GM21390 (cell line): ENCODE measurements at regions not wholly inside any gene's neighbourhood (a gene's known extent, or its start where the extent isn't known, plus 50 kb on each side); places are given as distances from the start of the nearest gene placed in this dataset.

ENCODE experiments used
- ATAC-seq: cut with Tn5 transposase; IDR thresholded peaks from one replicate; pipeline ENCODE4 v1.9.1; 2021; ENCODE audit not compliant: unreplicated experiment

DNA sequence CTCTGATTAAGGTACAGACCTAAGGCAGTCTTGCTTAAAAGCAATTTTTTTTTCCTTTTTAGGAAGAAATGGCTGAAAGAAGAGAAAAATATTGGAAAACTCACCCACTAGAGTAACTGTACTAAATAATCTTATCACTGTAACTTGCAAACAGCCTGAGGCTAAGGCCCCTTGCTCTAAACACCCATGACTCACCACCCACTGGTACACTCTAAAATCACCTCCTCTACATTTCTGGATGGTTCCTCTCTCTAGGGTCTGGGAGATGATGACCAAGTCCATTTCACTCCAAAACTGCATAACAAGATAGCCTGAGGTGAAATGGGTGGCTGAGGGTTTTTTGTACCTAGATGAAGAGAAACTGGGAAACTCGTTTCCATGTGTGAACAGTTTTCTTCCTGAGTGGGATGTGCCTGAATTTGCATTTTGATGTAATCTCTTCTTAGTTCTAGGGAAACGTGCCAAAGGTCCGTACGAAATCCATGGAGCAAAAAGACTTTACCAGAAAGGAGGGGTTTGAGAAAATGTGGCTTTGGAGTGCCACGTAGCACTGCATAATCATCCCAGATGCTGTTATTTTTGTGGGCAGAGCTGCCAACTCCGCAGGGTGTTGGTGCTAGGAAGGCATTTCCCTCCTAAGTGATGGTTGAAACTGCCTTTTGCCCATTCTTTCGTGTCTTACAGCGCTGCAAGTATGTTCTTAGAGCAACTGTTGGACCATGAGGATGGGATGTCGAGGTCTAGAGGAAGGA lies 113.5 kb upstream of the C10orf90 start:
- no peak for ATAC-seq

DNA sequence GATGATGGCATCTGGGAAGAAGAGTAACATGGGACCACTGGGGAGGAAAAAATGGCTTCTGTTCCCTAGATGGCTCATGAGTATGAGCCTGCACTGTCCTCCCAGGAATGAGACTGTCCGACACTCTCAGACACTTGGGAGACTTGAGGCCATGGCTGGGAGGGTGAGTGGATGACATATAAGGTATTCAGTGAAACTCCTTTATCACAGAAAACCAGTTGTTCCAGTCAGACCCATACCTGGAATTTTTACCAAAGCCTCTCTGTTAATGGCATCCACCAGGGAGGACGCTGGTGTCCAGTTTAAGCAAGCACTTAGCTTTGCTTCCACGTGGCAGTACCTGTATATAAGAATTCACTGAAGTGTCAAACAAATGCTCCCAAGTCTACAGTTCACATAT lies 116.7 kb upstream of the C10orf90 start:
- no peak for ATAC-seq

DNA sequence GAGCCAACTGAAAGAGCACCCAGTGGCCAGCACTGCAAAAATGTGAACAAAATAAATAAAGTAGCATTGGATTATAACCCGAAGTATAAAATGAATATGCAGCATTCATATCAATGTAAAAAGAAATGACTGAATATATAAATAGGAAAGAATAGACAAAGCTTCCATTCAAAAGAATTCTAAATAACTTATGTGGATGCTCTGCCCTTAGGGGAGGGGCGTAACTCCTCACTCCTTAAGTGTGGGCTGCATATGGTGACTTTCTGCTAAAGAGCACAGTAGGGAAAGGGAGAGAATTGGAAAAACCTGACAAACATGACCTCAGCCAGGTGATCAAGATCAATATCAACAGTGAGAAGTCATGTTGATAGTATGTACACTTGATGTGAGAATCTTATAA lies 109.9 kb upstream of the DOCK1 start:
- no peak for ATAC-seq

DNA sequence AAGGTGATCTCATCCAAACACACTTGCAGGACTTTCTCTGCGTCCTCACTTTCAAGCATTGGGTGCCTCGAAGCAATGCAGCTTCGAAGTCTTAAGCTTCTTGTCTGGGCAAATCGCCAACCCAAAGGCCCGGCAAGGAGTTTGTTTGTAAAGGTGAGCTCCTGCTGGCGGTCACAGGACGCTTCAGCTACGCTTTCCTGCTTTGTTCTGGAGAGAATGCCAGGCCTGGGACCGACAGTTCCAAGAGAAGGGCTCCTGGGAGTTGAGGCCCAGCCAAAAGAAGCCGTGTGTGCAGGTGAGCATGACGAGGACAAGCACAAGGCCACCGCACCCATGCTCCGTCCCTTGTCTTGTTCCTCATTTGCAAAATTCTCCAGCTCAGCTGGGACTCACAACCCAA lies 106.6 kb upstream of the DOCK1 start:
- no peak for ATAC-seq

GRCh38 chr10:126803394-126803793 lies 101.8 kb upstream of the DOCK1 start:
- no peak for ATAC-seq

DNA sequence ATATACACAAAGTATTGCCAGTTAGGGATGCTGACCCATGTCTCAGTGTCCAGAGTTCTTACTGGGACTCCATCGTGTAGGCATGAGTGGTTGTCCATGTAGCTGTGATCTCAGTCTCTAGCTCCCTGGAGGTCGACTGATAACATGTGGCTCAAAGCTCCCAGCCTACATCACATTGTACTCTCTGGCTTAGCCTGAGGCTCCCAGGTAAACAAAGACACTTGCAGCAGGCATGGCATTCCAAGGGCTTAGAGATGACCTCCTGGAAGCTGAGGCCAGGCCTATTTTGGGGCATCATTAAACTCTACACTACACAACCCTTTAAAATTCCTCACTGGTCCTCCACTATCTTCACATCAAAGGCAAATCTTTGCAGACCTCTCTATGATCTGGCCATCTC lies 100.8 kb upstream of the DOCK1 start:
- no peak for ATAC-seq

- no peak for ATAC-seq
Observed at GRCh38 chr10:126806498-126806897, 98.7 kb upstream of the DOCK1 start.

DNA sequence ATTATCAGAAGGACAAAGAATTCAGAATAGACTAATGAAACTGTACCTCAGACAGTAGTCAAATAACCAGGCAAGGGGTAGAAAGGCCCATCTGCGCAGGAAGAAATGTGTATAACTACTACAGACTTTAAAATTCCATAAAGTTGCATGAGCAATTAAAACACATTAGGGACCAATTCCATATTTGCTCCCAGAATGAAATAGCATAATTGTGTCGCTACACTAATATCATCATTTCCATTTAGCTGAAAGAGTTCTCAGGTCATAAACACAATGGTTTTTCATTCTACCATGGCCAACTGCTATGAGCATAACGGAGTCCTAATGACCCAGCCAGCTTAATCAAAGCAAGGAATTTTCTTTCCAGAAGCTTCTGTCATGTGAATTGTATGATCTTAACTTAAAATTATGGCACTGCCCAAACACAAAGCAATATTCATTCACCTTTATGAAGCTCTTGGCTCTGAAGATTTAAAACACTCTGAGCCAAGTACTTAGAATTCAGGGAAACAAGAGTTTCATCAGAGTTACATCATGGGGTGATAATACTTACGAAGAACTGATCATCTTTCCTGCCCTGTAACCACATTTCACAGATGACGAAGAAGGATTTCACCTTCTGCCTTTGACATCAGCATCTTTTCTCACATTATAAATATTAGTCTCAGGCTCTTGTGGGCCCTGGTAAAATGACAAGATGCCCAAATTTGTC lies 98.1 kb upstream of the DOCK1 start:
- ATAC-seq: no peak

GRCh38 chr10:126808103-126808502 lies 97.1 kb upstream of the DOCK1 start:
- no peak for ATAC-seq

DNA sequence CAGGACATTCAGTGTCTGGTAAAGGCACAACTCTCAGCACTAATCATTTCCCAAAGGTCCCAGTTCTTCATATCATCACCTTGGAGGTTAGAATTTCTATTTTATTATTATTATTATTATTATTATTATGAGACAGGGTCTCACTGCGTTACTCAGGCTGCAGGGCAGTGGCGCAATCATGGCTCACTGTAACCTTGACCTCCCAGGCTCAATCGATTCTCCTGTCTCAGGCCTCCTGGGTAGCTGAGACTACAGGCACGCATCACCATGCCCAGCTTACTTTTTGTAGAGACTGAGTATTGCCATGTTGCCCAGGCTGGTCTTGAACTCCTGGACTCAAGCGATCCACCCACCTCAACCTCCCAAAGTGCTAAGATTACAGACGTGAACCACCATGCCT lies 91.8 kb upstream of the DOCK1 start:
- no peak for ATAC-seq

DNA sequence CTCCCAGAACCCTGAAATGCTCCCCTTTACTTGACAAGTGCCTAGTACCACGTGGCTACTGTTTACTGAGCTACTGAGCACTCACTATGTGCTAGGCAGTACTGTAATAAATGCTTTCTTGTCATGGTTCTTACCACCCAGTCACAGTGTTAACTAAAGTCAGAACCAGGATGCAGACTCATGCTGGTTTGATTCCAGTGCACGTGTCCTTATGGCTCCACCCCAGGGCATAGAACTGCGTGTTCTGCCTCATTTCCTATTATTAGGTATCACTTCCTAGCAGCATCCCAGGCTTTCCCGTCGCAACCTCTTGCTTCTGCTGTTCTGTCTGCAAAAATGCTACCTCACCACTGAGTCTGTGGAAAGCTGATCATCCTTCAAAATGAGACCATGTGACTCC lies 71.7 kb upstream of the DOCK1 start:
- ATAC-seq: no peak

DNA sequence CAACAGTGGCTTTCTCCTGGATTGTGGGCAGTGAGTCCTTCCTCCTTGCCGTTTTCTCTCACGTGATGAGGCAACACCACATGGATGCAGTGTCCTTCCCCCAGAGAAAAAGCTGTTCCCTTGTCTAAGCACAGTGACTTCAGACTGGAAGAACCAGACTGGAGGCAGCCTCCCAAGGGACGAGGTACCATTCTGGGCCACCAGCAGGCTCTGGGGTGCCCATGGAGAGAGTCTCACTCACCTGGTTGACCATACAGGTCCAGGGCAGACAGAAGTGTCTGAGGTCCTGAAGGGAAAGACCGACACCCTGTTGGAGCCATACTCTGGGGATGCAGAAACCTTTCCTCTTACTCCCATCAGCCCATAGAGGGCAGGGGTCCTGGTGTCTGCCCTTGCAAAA lies 69.2 kb upstream of the DOCK1 start:
- ATAC-seq: no peak

DNA sequence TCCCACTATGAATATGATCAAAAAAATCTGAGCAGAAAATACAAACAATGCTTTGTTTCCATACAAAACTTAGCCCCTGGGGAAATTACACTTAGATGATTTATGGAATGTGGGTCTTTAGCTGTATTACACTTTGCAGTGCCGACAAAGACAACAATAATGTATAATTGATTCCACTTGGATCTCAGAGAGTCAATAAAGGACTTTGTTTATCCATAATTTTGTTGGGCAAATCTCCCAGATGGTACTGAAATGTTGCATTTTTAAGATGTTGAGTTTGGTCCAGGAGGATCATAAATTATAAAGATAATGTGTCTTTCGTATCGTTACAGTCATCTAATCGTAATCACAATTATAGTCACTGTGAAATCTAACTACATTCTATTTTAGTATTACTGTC lies 66.9 kb upstream of the DOCK1 start:
- no peak for ATAC-seq

DNA sequence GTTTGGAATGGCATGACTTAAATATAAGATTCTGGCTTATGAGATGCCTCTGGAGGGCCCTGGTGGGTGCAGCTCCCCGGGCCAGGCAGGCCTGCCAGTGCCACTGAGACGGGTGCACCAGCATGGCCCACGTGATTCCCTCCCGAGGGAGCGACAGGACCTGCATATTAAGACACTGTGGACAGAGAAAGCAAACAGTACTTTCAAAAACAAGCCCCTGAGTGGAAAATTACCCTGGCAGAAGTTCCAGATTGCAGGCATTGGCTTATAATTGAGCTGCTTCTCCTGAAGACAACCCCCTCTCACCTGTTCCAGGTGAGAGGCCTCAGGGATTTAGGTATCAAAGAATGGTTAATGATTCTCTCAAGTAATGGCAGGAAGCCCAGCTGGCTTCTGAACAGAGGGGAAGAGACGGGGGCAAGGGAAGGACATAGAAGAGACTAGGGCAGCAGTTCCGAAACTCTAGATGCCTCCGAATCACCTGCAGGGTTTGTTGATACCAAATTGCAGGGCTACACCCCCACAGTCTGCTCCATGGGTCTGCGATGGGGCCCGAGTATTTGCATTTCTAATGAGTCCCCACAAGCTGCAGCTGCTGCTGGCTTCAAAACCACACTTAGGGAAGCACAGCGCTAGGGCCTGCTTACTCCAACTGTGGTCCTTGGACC lies 66.0 kb upstream of the DOCK1 start:
- ATAC-seq: no peak

- no peak for ATAC-seq
Observed at GRCh38 chr10:126840576-126841135, 64.6 kb upstream of the DOCK1 start.

- no peak for ATAC-seq
Observed at GRCh38 chr10:126841341-126841895, 63.8 kb upstream of the DOCK1 start.

DNA sequence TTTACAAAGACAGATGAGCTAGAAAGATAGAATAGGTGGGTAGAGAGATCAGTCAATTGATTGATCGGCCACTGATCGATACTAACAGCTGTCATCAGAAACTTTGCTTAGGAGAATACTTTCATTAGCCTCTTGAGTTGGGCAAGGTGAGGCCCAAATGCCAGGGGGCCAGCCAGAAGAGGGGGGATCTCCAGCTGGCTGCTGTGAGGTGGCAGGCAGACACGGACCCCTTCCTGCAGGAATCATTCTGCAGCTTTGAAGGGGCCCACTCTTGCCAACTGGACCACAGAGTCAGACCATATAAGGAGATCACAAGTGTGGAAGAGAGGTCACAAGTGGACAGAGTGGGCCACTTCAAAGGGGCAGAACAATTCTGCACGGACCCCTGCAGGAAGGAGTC lies 62.9 kb upstream of the DOCK1 start:
- no peak for ATAC-seq

DNA sequence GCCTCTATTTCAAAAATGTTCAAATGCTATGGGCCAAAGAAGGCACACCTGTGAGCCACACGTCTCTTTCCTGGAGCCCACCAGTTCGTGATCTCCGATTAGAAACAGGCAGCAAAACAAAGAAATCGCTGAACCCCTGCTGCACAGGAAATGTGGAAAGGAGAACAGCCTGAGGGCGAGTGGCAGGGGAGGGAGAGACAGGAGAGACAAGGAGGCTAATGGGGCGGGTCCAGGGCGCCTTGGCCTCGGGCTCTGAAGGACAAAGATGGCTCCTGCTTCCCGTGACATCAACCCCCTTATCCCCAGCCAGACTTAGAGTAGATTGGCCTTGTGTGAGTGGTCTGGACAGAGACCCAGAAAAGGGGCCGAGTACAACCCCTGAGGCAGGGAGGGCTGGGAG lies 62.4 kb upstream of the DOCK1 start:
- no peak for ATAC-seq

- no peak for ATAC-seq
Observed at GRCh38 chr10:126843299-126843934, 61.8 kb upstream of the DOCK1 start.

DNA sequence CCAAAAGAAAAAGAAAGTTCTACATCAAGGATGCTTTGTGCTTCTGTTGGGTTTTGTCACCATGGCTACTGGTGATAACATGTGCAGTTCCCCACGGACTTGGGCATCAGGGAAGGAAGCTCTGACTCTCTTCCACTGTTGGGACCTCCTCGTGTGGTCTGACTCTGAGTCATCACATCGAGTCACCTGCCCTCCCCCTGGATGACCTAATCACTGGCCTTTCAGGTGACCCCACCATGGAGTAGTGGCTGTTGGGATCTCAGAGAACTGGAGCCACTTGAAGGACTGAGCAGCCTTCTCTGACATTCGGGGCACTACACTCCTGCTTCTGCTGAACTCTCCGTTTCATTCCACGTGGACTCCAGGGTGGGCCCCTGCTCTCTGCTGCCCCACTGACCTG lies 60.8 kb upstream of the DOCK1 start:
- no peak for ATAC-seq

- no peak for ATAC-seq
Observed at GRCh38 chr10:126846469-126846868, 58.8 kb upstream of the DOCK1 start.
